ENCODE measurements at regions not wholly inside any gene's neighbourhood (a gene's known extent, or its start where the extent isn't known, plus 50 kb on each side); places are given as distances from the start of the nearest gene placed in this dataset.

- no peak for DNase-seq (ENCODE audit: low read depth in 4 of 4, low spot score in 2 of 4)
Measured at GRCh38 chr6:134744301-134744700, 205.6 kb downstream of the ALDH8A1 start.

- DNase-seq (ENCODE audit: low read depth in 4 of 4, low spot score in 2 of 4): no peak
Measured at GRCh38 chr6:134741200-134741536, 208.7 kb downstream of the ALDH8A1 start.

GRCh38 chr6:134740473-134741199 lies 209.3 kb downstream of the ALDH8A1 start:
- DNase-seq (ENCODE audit: low read depth in 4 of 4, low spot score in 2 of 4): no peak

- DNase-seq (ENCODE audit: low read depth in 4 of 4, low spot score in 2 of 4): no peak
Measured at GRCh38 chr6:134740027-134740373, 209.9 kb downstream of the ALDH8A1 start.

- no peak for DNase-seq (ENCODE audit: low read depth in 4 of 4, low spot score in 2 of 4)
Measured at GRCh38 chr6:134739299-134740026, 210.4 kb downstream of the ALDH8A1 start.

- no peak for DNase-seq (ENCODE audit: low read depth in 4 of 4, low spot score in 2 of 4)
Measured at GRCh38 chr6:134738211-134738885, 211.6 kb downstream of the ALDH8A1 start.

- no peak for DNase-seq (ENCODE audit: low read depth in 4 of 4, low spot score in 2 of 4)
Measured at GRCh38 chr6:134735461-134735860, 214.4 kb downstream of the ALDH8A1 start.

- DNase-seq (ENCODE audit: low read depth in 4 of 4, low spot score in 2 of 4): no peak
Measured at GRCh38 chr6:134734312-134734869, 215.5 kb downstream of the ALDH8A1 start.

- DNase-seq (ENCODE audit: low read depth in 4 of 4, low spot score in 2 of 4): no peak
Measured at GRCh38 chr6:134733801-134734200, 216.1 kb downstream of the ALDH8A1 start.

- DNase-seq (ENCODE audit: low read depth in 4 of 4, low spot score in 2 of 4): no peak
Measured at GRCh38 chr6:134732763-134733162, 217.1 kb downstream of the ALDH8A1 start.

- DNase-seq (ENCODE audit: low read depth in 4 of 4, low spot score in 2 of 4): no peak
Measured at GRCh38 chr6:134731615-134732014, 218.3 kb downstream of the ALDH8A1 start.

GRCh38 chr6:134730013-134730412 lies 219.9 kb downstream of the ALDH8A1 start:
- no peak for DNase-seq (ENCODE audit: low read depth in 4 of 4, low spot score in 2 of 4)

- DNase-seq (ENCODE audit: low read depth in 4 of 4, low spot score in 2 of 4): no peak
Measured at GRCh38 chr6:134729561-134729960, 220.3 kb downstream of the ALDH8A1 start.

- DNase-seq (ENCODE audit: low read depth in 4 of 4, low spot score in 2 of 4): no peak
Measured at GRCh38 chr6:134727081-134727480, 222.8 kb downstream of the ALDH8A1 start.

- no peak for DNase-seq (ENCODE audit: low read depth in 4 of 4, low spot score in 2 of 4)
Measured at GRCh38 chr6:134725590-134725989, 224.3 kb downstream of the ALDH8A1 start.

- DNase-seq (ENCODE audit: low read depth in 4 of 4, low spot score in 2 of 4): no peak
Measured at GRCh38 chr6:134724771-134725340, 225.0 kb downstream of the ALDH8A1 start.

- DNase-seq (ENCODE audit: low read depth in 4 of 4, low spot score in 2 of 4): no peak
Measured at GRCh38 chr6:134723081-134723871, 226.6 kb downstream of the ALDH8A1 start.

GRCh38 chr6:134722200-134722870 lies 227.6 kb downstream of the ALDH8A1 start:
- DNase-seq (ENCODE audit: low read depth in 4 of 4, low spot score in 2 of 4): no peak

GRCh38 chr6:134721060-134721405 lies 228.9 kb downstream of the ALDH8A1 start:
- no peak for DNase-seq (ENCODE audit: low read depth in 4 of 4, low spot score in 2 of 4)
